IPS DF 6.9 (cell line): ENCODE measurements at regions not wholly inside any gene's neighbourhood (a gene's known extent, or its start where the extent isn't known, plus 50 kb on each side); places are given as distances from the start of the nearest gene placed in this dataset.

Experiments used
- DNase-seq: peaks from one replicate; pipeline ENCODE4 v3.0.0-alpha.2; 2013; ENCODE audit warnings: low read depth, low spot score
- H3K27ac ChIP-seq: one replicate; pipeline ENCODE4 v1.5.1; 2013; ENCODE audit warnings: low read length, control low read depth
- H3K27me3 ChIP-seq: 2 replicates; pipeline ENCODE4 v1.6.1; 2013; ENCODE audit warnings: mild to moderate bottlenecking, low read length; ENCODE audit not compliant: control insufficient read depth, insufficient read depth
- H3K36me3 ChIP-seq: 2 replicates; pipeline ENCODE4 v1.6.1; 2013; ENCODE audit warnings: low read length; ENCODE audit not compliant: control insufficient read depth, insufficient read depth
- H3K4me1 ChIP-seq: 2 replicates; pipeline ENCODE4 v1.6.1; 2013; ENCODE audit warnings: low read length; ENCODE audit not compliant: control insufficient read depth, insufficient read depth
- H3K4me3 ChIP-seq: 2 replicates; pipeline ENCODE4 v1.5.1; 2013; ENCODE audit warnings: mild to moderate bottlenecking, low read length
- H3K9me3 ChIP-seq: 2 replicates; pipeline ENCODE4 v1.6.1; 2013; ENCODE audit warnings: low read length, inconsistent platforms; ENCODE audit not compliant: control insufficient read depth, insufficient read depth
- WGBS: extraction: QIAGEN DNeasy Blood & Tissue Kit; methylation state at CpG from one replicate; pipeline ENCODE4 v1.1.7; 2013; ENCODE audit warnings: mixed read lengths, missing lambda C conversion rate; ENCODE audit not compliant: insufficient read length, insufficient coverage; 5-methylcytosine and 5-hydroxymethylcytosine counted together

DNA sequence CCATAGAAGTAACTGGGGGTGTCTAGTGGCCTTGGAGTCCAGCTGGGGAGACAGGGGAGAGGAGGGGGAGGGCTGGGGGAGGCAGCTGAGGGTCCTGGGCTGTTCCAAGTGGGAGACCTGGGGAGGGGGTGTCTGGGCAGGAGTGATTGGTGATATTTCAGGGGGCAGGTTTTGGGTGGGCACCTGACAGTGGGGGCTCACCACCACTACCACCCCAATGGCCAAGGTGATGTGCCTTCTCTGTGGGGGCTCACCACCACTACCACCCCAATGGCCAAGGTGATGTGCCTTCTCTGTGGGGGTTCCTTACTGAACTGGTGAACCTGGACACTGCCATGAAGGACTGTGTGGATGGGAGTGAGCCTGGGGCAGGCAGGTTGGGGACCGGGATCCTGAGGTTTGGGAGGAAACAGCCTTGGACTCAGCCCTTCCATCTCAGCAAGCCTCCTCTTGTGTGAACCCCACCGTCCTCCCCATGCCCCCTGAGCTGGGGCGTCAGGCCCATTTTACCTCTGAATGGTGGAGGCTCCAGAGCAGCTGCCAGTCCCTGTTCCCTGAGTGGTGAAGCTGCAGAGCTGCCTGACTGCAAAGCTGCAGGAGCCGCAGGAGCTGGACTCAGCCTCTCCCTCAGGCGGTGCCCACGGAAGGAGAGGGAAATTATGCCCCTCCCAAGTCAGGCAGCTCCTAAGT lies 50.6 kb upstream of the ZNF716 start:
- no peaks in the 10 kb centered on the region for H3K27me3 ChIP-seq
- no peak overlapping the region for H3K4me3 ChIP-seq
- peaks cover 14% of the 10 kb centered on the region; the same call in 1 of the 2 replicates for H3K9me3 ChIP-seq
- no CpG with 5 or more reads among the region's 6 CpGs for WGBS
- DNase-seq = no peak
- H3K27ac ChIP-seq = no peak overlapping the region
- H3K36me3 ChIP-seq = no peaks in the 10 kb centered on the region
- H3K4me1 ChIP-seq = no peaks in the 10 kb centered on the region

DNA sequence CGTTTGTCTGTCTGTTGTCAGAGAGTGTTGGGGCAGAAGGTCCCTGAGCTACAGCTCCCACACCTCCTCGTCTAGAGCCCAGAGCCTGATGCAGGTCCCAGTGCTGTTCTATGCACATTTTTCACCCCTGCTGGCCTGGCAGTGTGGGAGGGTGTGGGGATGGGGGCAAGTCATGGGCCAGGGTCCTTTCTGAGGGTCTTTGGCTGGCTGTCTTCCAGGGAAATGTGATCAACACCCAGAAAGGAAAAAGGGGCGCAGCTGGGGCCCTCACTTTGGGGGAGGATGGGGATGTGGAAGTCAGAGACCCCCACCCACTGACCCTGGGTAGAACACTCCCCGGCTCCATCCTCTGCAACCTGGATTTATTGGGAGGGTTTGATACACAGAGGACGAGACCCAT lies 50.0 kb upstream of the ZNF716 start:
- no CpG with 5 or more reads among the region's 5 CpGs for WGBS
- Histone ChIP-seq H3K27ac (no peak overlapping the region), H3K27me3 (no peaks in the 10 kb centered on the region), H3K4me3 (no peak overlapping the region), H3K9me3 (peaks cover 14% of the 10 kb centered on the region; the same call in 1 of the 2 replicates), H3K36me3 (no peaks in the 10 kb centered on the region), H3K4me1 (no peaks in the 10 kb centered on the region)
- DNase-seq = no peak
